Body of pancreas (tissue), 4 donors: ENCODE measurements at regions not wholly inside any gene's neighbourhood (a gene's known extent, or its start where the extent isn't known, plus 50 kb on each side); places are given as distances from the start of the nearest gene placed in this dataset.

Experiments
- ATAC-seq: fragments of 150-250 bp; one replicate; pipeline ENCODE4 v1.9.1; 2016
- DNase-seq, 4 donors: peaks; one replicate each; pipeline ENCODE4 v3.0.0-alpha.2; 2019
- H3K27ac ChIP-seq, 4 donors: fragments of 200-600 bp; sonication (generic); 1 replicate in 3 of 4; 2 replicates in 1 of 4; pipeline versions ENCODE4 v1.5.1 to v1.6.1; 2016 to 2019; ENCODE audit warnings: mild to moderate bottlenecking in 1 of 4, mixed read lengths in 1 of 4, moderate library complexity in 1 of 4
- H3K27me3 ChIP-seq, 2 donors: fragments of 200-600 bp; sonication (generic); one replicate each; pipeline ENCODE4 v1.6.0; 2016; ENCODE audit warnings: mild to moderate bottlenecking in 1 of 2
- H3K36me3 ChIP-seq, 2 donors: fragments of 200-600 bp; sonication (generic); replicated peaks in 1 of 2; 2 replicates each; pipeline ENCODE4 v1.5.1; 2016; ENCODE audit warnings: low read depth in 2 of 2; ENCODE audit not compliant: insufficient read depth in 1 of 2
- H3K4me1 ChIP-seq: fragments of 200-600 bp; sonication (generic); one replicate; pipeline ENCODE4 v1.6.0; 2016
- H3K4me3 ChIP-seq, 2 donors: fragments of 200-600 bp; sonication (generic); 1 replicate in 1 of 2; 2 replicates in 1 of 2; pipeline ENCODE4 v1.5.1; 2016 to 2019
- H3K9me3 ChIP-seq, 3 donors: fragments of 200-600 bp; sonication (generic); 1 replicate in 2 of 3; 2 replicates in 1 of 3; pipeline ENCODE4 v1.5.1; 2016
- POLR2A ChIP-seq, 3 donors: fragments of 450-650 bp; IDR thresholded peaks; one replicate each; pipeline ENCODE4 v1.6.1; 2016; ENCODE audit warnings: antibody characterized with exemption in 3 of 3, mild to moderate bottlenecking in 2 of 3
- WGBS, 2 donors: methylation state at CpG; one replicate each; pipeline ENCODE4 v1.1.5; 2017; 5-methylcytosine and 5-hydroxymethylcytosine counted together
- intact Hi-C: fragments of 100-400 bp; cut with DNase I; formaldehyde crosslinking; loops from one replicate; pipeline ENCODE4 v1.15.1; 2023
- TF ChIP-seq, protein P1 (sequence below), 7 experiments: fragments of 450-650 bp in 4 of 7; fragments of 200-600 bp in 3 of 7; sonication (generic) in 3 of 7; IDR thresholded peaks; one replicate each; pipeline ENCODE4 v1.5.1; 2016 to 2019; ENCODE audit warnings: antibody characterized with exemption in 7 of 7

DNA sequence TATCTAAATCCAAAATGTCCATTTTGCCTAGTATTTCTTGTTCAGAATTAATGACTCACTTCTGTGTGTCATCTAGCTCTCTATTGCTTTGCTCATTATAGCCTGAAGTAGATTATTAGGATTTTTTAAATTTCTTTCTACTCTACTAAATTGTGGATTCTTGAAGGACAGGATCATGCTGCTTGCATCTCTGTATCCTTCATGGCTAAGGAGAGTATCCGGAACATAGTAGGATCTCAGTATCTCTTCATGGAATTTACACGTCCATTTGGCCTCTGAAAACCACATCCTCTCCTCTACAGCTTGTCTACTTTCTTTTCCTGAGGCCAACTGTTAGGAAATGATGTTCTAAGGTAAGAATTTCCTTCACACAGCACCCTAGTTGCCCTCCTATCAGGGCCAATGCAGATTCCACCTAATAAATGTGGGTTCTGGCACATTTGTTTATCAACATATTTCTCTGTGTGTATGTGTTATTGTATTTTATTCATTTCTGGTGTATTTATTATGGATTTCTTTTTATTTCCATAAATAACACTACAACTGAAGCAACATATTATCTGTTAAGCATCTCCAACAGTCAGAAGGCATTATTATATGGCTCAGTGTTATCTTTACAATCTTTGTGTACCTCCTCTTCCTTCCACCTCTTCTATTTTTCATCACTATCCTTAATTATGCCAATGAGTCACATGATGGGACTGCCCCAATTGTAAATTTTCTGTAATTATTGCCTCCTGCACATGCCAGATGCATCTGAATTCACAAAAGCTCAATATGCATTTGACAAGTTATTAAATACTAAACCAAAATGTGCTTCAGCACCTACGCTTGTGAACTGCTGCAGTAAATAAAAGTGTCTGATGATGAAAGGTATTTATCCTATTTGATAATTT lies 557.8 kb upstream of the TLE4 start:
- ATAC-seq (no peak), DNase-seq (no peak)
- H3K36me3 ChIP-seq = no peaks in the 10 kb centered on the region
- WGBS, 2 donors = 67 to 76% methylated on average over 3 of the region's 3 CpGs
- no peak overlapping the region for H3K27ac ChIP-seq
- no peaks in the 10 kb centered on the region for H3K9me3 ChIP-seq
- TF ChIP-seq, protein P1, sequence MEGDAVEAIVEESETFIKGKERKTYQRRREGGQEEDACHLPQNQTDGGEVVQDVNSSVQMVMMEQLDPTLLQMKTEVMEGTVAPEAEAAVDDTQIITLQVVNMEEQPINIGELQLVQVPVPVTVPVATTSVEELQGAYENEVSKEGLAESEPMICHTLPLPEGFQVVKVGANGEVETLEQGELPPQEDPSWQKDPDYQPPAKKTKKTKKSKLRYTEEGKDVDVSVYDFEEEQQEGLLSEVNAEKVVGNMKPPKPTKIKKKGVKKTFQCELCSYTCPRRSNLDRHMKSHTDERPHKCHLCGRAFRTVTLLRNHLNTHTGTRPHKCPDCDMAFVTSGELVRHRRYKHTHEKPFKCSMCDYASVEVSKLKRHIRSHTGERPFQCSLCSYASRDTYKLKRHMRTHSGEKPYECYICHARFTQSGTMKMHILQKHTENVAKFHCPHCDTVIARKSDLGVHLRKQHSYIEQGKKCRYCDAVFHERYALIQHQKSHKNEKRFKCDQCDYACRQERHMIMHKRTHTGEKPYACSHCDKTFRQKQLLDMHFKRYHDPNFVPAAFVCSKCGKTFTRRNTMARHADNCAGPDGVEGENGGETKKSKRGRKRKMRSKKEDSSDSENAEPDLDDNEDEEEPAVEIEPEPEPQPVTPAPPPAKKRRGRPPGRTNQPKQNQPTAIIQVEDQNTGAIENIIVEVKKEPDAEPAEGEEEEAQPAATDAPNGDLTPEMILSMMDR (IDR thresholded peaks at IDR 0.05) = no peak
- no peak for TF ChIP-seq POLR2A (IDR thresholded peaks at IDR 0.05)
- no peaks in the 10 kb centered on the region for H3K27me3 ChIP-seq
- no peaks in the 10 kb centered on the region for H3K4me1 ChIP-seq
- intact Hi-C loops = no loop called here
- H3K4me3 ChIP-seq = no peak overlapping the region

GRCh38 chr9:79014929-79015699 lies 556.7 kb upstream of the TLE4 start:
- Histone ChIP-seq H3K27me3 (no peaks in the 10 kb centered on the region), H3K4me1 (no peaks in the 10 kb centered on the region), H3K4me3 (no peak overlapping the region), H3K9me3 (no peaks in the 10 kb centered on the region), H3K27ac (no peak overlapping the region), H3K36me3 (no peaks in the 10 kb centered on the region)
- intact Hi-C loops = no loop called here
- TF ChIP-seq POLR2A (IDR thresholded peaks at IDR 0.05) = no peak
- TF ChIP-seq, protein P1 (IDR thresholded peaks at IDR 0.05) = no peak
- DNase-seq (no peak), ATAC-seq (no peak)
- WGBS, 2 donors = 49 to 52% methylated on average over 5 of the region's 5 CpGs

- ATAC-seq (no peak), DNase-seq (peak in 1 of 4 donors; percentile 7)
- Histone ChIP-seq H3K9me3 (no peaks in the 10 kb centered on the region), H3K36me3 (no peaks in the 10 kb centered on the region), H3K4me3 (no peak overlapping the region), H3K27ac (no peak overlapping the region), H3K4me1 (no peaks in the 10 kb centered on the region), H3K27me3 (no peaks in the 10 kb centered on the region)
- TF ChIP-seq POLR2A (IDR thresholded peaks at IDR 0.05) = no peak
- TF ChIP-seq, protein P1 (IDR thresholded peaks at IDR 0.05) = no peak
- 80 to 82% methylated on average over 4 of the region's 4 CpGs for WGBS, 2 donors
- intact Hi-C loops = no loop called here
Observed at GRCh38 chr9:79015951-79016350, 555.8 kb upstream of the TLE4 start.

DNA sequence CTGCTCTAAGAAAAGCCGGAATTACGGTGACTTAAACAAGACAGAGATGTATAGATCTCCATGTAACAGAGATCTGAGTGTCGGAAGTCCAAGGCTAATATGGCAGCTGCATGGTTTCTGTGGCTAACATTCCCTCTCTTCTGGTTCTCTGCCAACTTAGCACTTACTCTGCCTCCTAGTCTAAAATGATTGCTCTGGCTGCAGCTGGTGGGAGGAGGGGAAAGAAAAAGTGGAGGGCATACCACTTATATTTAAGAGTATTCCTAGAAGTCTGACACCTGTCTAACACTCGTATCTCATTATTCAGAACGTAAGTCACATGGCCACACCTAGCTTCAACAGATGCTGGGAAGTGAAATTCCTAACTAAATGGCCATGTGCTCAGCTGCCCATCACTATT lies 551.5 kb upstream of the TLE4 start:
- Histone ChIP-seq H3K27me3 (no peaks in the 10 kb centered on the region), H3K4me3 (no peak overlapping the region), H3K9me3 (no peaks in the 10 kb centered on the region), H3K27ac (no peak overlapping the region), H3K4me1 (no peaks in the 10 kb centered on the region), H3K36me3 (no peaks in the 10 kb centered on the region)
- TF ChIP-seq POLR2A (IDR thresholded peaks at IDR 0.05) = no peak
- WGBS, 2 donors = 80 to 87% methylated on average over 5 of the region's 5 CpGs
- ATAC-seq = no peak
- no peak for DNase-seq
- intact Hi-C loops = no loop called here

GRCh38 chr9:79021084-79021483 lies 550.7 kb upstream of the TLE4 start:
- no peak for TF ChIP-seq POLR2A (IDR thresholded peaks at IDR 0.05)
- TF ChIP-seq, protein P1 (IDR thresholded peaks at IDR 0.05) = no peak
- 62 to 74% methylated on average over 1 of the region's 1 CpG for WGBS, 2 donors
- intact Hi-C loops = no loop called here
- H3K27ac ChIP-seq = no peak overlapping the region
- H3K4me1 ChIP-seq = no peaks in the 10 kb centered on the region
- ATAC-seq = no peak
- DNase-seq = no peak
- no peaks in the 10 kb centered on the region for H3K27me3 ChIP-seq
- no peaks in the 10 kb centered on the region for H3K36me3 ChIP-seq
- no peaks in the 10 kb centered on the region for H3K9me3 ChIP-seq
- H3K4me3 ChIP-seq = no peak overlapping the region
